ENCODE measurements at regions not wholly inside any gene's neighbourhood (a gene's known extent, or its start where the extent isn't known, plus 50 kb on each side); places are given as distances from the start of the nearest gene placed in this dataset.

GRCh38 chrX:22536746-22537304 lies 264.1 kb downstream of the CBLL2 start:
- H3K4me1 ChIP-seq (ENCODE audit: insufficient read depth, low read length), result no peaks in the 10 kb centered on the region
- no peak overlapping the region for H2AFZ ChIP-seq (ENCODE audit: low read depth, low read length)
- peaks cover 16% of the 10 kb centered on the region for H3K4me1 Mint-ChIP-seq (ENCODE audit: low read depth, unreplicated experiment)
- H3K4me2 ChIP-seq (ENCODE audit: low read length), result no peak overlapping the region
- no peaks in the 10 kb centered on the region for H3K27me3 ChIP-seq (ENCODE audit: insufficient read depth, low read length)
- H4K20me1 ChIP-seq (ENCODE audit: insufficient read depth, low read length), result no peaks in the 10 kb centered on the region
- H3K79me2 ChIP-seq (ENCODE audit: insufficient read depth, low read length), result no peaks in the 10 kb centered on the region
- no peaks in the 10 kb centered on the region for H3K9me3 ChIP-seq (ENCODE audit: insufficient read depth, low read depth, low read length)
- no peak overlapping the region for H3K4me3 ChIP-seq (ENCODE audit: insufficient read depth, low read depth, low read length)
- H3K27ac ChIP-seq (ENCODE audit: low read depth, low read length), result no peak overlapping the region
- H3K27me3 Mint-ChIP-seq (ENCODE audit: low read depth, unreplicated experiment), result no peaks in the 10 kb centered on the region
- DNase-seq (ENCODE audit: low read depth), result peak; percentile 23
- peak overlapping the region; percentile 37 for H3K4me3 Mint-ChIP-seq (ENCODE audit: unreplicated experiment)
- H3K36me3 Mint-ChIP-seq (ENCODE audit: low read depth, unreplicated experiment), result no peaks in the 10 kb centered on the region
- TF ChIP-seq CTCF (IDR thresholded peaks at IDR 0.05; ENCODE audit: insufficient read depth, low read depth, low read length) (no peak), EZH2 (IDR thresholded peaks at IDR 0.05; ENCODE audit: insufficient read depth, low read length) (no peak)
- H3K27ac Mint-ChIP-seq (ENCODE audit: unreplicated experiment), result peak overlapping the region; percentile 15
- H3K9ac ChIP-seq (ENCODE audit: low read length), result no peak overlapping the region
- no peak for FAIRE-seq
- H3K9me3 Mint-ChIP-seq (ENCODE audit: unreplicated experiment), result no peaks in the 10 kb centered on the region
- no peaks in the 10 kb centered on the region for H3K36me3 ChIP-seq (ENCODE audit: insufficient read depth, low read length)

- Mint-ChIP-seq H3K4me1 (ENCODE audit: low read depth, unreplicated experiment) (peaks cover 23% of the 10 kb centered on the region), H3K4me3 (ENCODE audit: unreplicated experiment) (no peak overlapping the region), H3K27me3 (ENCODE audit: low read depth, unreplicated experiment) (no peaks in the 10 kb centered on the region), H3K9me3 (ENCODE audit: unreplicated experiment) (no peaks in the 10 kb centered on the region), H3K36me3 (ENCODE audit: low read depth, unreplicated experiment) (no peaks in the 10 kb centered on the region), H3K27ac (ENCODE audit: unreplicated experiment) (no peak overlapping the region)
- Histone ChIP-seq H4K20me1 (ENCODE audit: insufficient read depth, low read length) (no peaks in the 10 kb centered on the region), H3K4me1 (ENCODE audit: insufficient read depth, low read length) (no peaks in the 10 kb centered on the region), H3K27ac (ENCODE audit: low read depth, low read length) (no peak overlapping the region), H3K79me2 (ENCODE audit: insufficient read depth, low read length) (no peaks in the 10 kb centered on the region), H3K4me2 (ENCODE audit: low read length) (no peak overlapping the region), H3K27me3 (ENCODE audit: insufficient read depth, low read length) (no peaks in the 10 kb centered on the region), H3K4me3 (ENCODE audit: insufficient read depth, low read depth, low read length) (no peak overlapping the region), H3K9ac (ENCODE audit: low read length) (no peak overlapping the region), H3K9me3 (ENCODE audit: insufficient read depth, low read depth, low read length) (no peaks in the 10 kb centered on the region), H2AFZ (ENCODE audit: low read depth, low read length) (no peak overlapping the region), H3K36me3 (ENCODE audit: insufficient read depth, low read length) (no peaks in the 10 kb centered on the region)
- peak; percentile 76 for FAIRE-seq
- TF ChIP-seq EZH2 (IDR thresholded peaks at IDR 0.05; ENCODE audit: insufficient read depth, low read length), result no peak
- TF ChIP-seq CTCF (IDR thresholded peaks at IDR 0.05; ENCODE audit: insufficient read depth, low read depth, low read length), result no peak
- peak; percentile 18 for DNase-seq (ENCODE audit: low read depth)
Measured at GRCh38 chrX:22538580-22538979, 265.9 kb downstream of the CBLL2 start.

GRCh38 chrX:22541926-22542325 lies 269.2 kb downstream of the CBLL2 start:
- Histone ChIP-seq H3K36me3 (ENCODE audit: insufficient read depth, low read length) (no peaks in the 10 kb centered on the region), H3K27me3 (ENCODE audit: insufficient read depth, low read length) (no peaks in the 10 kb centered on the region), H3K4me1 (ENCODE audit: insufficient read depth, low read length) (no peaks in the 10 kb centered on the region), H4K20me1 (ENCODE audit: insufficient read depth, low read length) (no peaks in the 10 kb centered on the region), H2AFZ (ENCODE audit: low read depth, low read length) (no peak overlapping the region), H3K4me3 (ENCODE audit: insufficient read depth, low read depth, low read length) (no peak overlapping the region), H3K79me2 (ENCODE audit: insufficient read depth, low read length) (no peaks in the 10 kb centered on the region), H3K27ac (ENCODE audit: low read depth, low read length) (no peak overlapping the region), H3K9ac (ENCODE audit: low read length) (no peak overlapping the region), H3K9me3 (ENCODE audit: insufficient read depth, low read depth, low read length) (no peaks in the 10 kb centered on the region), H3K4me2 (ENCODE audit: low read length) (no peak overlapping the region)
- no peaks in the 10 kb centered on the region for H3K36me3 Mint-ChIP-seq (ENCODE audit: low read depth, unreplicated experiment)
- no peaks in the 10 kb centered on the region for H3K9me3 Mint-ChIP-seq (ENCODE audit: unreplicated experiment)
- no peak overlapping the region for H3K4me3 Mint-ChIP-seq (ENCODE audit: unreplicated experiment)
- no peaks in the 10 kb centered on the region for H3K27me3 Mint-ChIP-seq (ENCODE audit: low read depth, unreplicated experiment)
- DNase-seq (ENCODE audit: low read depth) (peak; percentile 50), FAIRE-seq (peak; percentile 87)
- peaks cover 13% of the 10 kb centered on the region for H3K4me1 Mint-ChIP-seq (ENCODE audit: low read depth, unreplicated experiment)
- H3K27ac Mint-ChIP-seq (ENCODE audit: unreplicated experiment), result no peak overlapping the region
- no peak for TF ChIP-seq CTCF (IDR thresholded peaks at IDR 0.05; ENCODE audit: insufficient read depth, low read depth, low read length)
- TF ChIP-seq EZH2 (IDR thresholded peaks at IDR 0.05; ENCODE audit: insufficient read depth, low read length), result no peak

All from astrocyte (in vitro differentiated cells and primary cell).